ENCODE measurements at regions not wholly inside any gene's neighbourhood (a gene's known extent, or its start where the extent isn't known, plus 50 kb on each side); places are given as distances from the start of the nearest gene placed in this dataset.

DNA sequence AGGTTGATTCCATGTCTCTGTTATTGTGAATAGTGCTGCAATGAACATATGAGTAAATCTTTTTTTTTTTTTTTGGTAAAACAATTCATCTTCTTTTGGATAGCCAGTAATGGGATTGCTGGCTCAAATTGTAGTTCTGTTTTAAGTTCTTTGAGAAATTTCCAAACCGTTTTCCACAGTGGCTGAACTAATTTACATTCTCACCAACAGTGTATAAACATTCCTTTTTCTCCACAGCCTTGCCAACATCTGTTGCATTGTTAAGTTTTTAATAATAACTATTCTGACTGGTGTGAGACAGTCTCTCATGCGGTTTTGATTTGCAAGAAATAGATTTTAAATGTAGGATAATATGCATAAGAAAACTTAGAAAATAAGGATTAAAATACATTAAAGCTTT lies 279.0 kb upstream of the EPHA3 start:
- Histone ChIP-seq H3K4me2 (ENCODE audit: low read depth, low read length) (no peak overlapping the region), H3K27me3 (ENCODE audit: control insufficient read depth, insufficient read depth, low read length) (no peaks in the 10 kb centered on the region), H3K9me1 (ENCODE audit: insufficient read depth, low read length) (no peaks in the 10 kb centered on the region), H3K79me1 (ENCODE audit: low read depth in 1 of 2, low read length in 2 of 2) (no peaks in the 10 kb centered on the region), H2BK20ac (ENCODE audit: low read depth, low read length) (no peak overlapping the region), H2AK9ac (replicated peaks; ENCODE audit: low read depth, low read length, poor library complexity) (no peak overlapping the region), H2BK120ac (ENCODE audit: low read depth, low read length) (no peak overlapping the region), H2BK5ac (ENCODE audit: low read depth, low read length, poor library complexity, severe bottlenecking) (no peak overlapping the region), H4K91ac (ENCODE audit: insufficient read depth, low read depth, low read length) (no peak overlapping the region), H3K9me3 (ENCODE audit: control insufficient read depth, insufficient read depth, low read length) (no peaks in the 10 kb centered on the region), H2AK5ac (ENCODE audit: low read depth, low read length) (no peak overlapping the region), H4K20me1 (ENCODE audit: insufficient read depth, low read length) (no peaks in the 10 kb centered on the region), H3K14ac (replicated peaks; ENCODE audit: low read depth, low read length) (no peak overlapping the region), H2BK15ac (ENCODE audit: low read depth, low read length) (no peak overlapping the region), H3K23ac (ENCODE audit: low read depth, low read length) (no peak overlapping the region), H3K18ac (ENCODE audit: low read depth, low read length) (no peak overlapping the region), H3K9ac (ENCODE audit: low read depth, low read length) (no peak overlapping the region), H3K4me1 (ENCODE audit: control insufficient read depth, insufficient read depth, low read length) (no peaks in the 10 kb centered on the region), H3K27ac (ENCODE audit: insufficient read depth, low read length) (no peak overlapping the region), H2AFZ (replicated peaks; ENCODE audit: low read length, poor library complexity) (no peak overlapping the region), H3K4me3 (ENCODE audit: insufficient read depth, low read depth, low read length) (no peak overlapping the region), H3K36me3 (ENCODE audit: control insufficient read depth, insufficient read depth, low read length) (no peaks in the 10 kb centered on the region), H4K8ac (ENCODE audit: low read depth in 2 of 2, low read length in 2 of 2) (no peak overlapping the region), H3K4ac (ENCODE audit: low read depth, low read length) (no peak overlapping the region), H3K56ac (ENCODE audit: extremely low read depth, insufficient read depth, low read length) (no peak overlapping the region), H4K5ac (ENCODE audit: low read depth, low read length) (no peak overlapping the region)
- intact Hi-C loops (cut with micrococcal nuclease) (no loop called here), dilution Hi-C loops (cut with HindIII; ENCODE audit: low sequenced_read_pairs, unreplicated experiment) (no loop called here), in situ Hi-C loops (cut with MboI; ENCODE audit: low sequenced_read_pairs) (no loop called here)
- TF ChIP-seq MAFK (IDR thresholded peaks at IDR 0.05; ENCODE audit: low read depth, low read length) (no peak), MAZ (IDR thresholded peaks at IDR 0.05; ENCODE audit: borderline replicate concordance, low read depth, low read length) (no peak), POLR2A (IDR thresholded peaks at IDR 0.05; ENCODE audit: low read depth, low read length) (no peak), CHD1 (IDR thresholded peaks at IDR 0.05; ENCODE audit: low read depth, low read length) (no peak), BHLHE40 (IDR thresholded peaks at IDR 0.05; ENCODE audit: low read depth, low read length) (no peak), RCOR1 (IDR thresholded peaks at IDR 0.05; ENCODE audit: insufficient replicate concordance, low read length) (no peak), FOS (IDR thresholded peaks at IDR 0.05; ENCODE audit: low read depth, low read length) (no peak), CEBPB (IDR thresholded peaks at IDR 0.05; ENCODE audit: low read depth, low read length) (no peak), NFE2L2 (IDR thresholded peaks at IDR 0.05; ENCODE audit: low read depth, low read length) (no peak), RFX5 (IDR thresholded peaks at IDR 0.05; ENCODE audit: low read depth, low read length) (no peak), ELK1 (IDR thresholded peaks at IDR 0.05; ENCODE audit: borderline replicate concordance, low read depth, low read length) (no peak), MXI1 (IDR thresholded peaks at IDR 0.05; ENCODE audit: borderline replicate concordance, low read depth, low read length) (no peak), RAD21 (IDR thresholded peaks at IDR 0.05; ENCODE audit: low read length) (no peak), SMC3 (IDR thresholded peaks at IDR 0.05; ENCODE audit: low read depth, low read length) (no peak)
- TF ChIP-seq, protein P1, sequence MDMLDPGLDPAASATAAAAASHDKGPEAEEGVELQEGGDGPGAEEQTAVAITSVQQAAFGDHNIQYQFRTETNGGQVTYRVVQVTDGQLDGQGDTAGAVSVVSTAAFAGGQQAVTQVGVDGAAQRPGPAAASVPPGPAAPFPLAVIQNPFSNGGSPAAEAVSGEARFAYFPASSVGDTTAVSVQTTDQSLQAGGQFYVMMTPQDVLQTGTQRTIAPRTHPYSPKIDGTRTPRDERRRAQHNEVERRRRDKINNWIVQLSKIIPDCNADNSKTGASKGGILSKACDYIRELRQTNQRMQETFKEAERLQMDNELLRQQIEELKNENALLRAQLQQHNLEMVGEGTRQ (IDR thresholded peaks at IDR 0.05; ENCODE audit: low read depth, low read length): no peak
- TF ChIP-seq, protein P2, sequence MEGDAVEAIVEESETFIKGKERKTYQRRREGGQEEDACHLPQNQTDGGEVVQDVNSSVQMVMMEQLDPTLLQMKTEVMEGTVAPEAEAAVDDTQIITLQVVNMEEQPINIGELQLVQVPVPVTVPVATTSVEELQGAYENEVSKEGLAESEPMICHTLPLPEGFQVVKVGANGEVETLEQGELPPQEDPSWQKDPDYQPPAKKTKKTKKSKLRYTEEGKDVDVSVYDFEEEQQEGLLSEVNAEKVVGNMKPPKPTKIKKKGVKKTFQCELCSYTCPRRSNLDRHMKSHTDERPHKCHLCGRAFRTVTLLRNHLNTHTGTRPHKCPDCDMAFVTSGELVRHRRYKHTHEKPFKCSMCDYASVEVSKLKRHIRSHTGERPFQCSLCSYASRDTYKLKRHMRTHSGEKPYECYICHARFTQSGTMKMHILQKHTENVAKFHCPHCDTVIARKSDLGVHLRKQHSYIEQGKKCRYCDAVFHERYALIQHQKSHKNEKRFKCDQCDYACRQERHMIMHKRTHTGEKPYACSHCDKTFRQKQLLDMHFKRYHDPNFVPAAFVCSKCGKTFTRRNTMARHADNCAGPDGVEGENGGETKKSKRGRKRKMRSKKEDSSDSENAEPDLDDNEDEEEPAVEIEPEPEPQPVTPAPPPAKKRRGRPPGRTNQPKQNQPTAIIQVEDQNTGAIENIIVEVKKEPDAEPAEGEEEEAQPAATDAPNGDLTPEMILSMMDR (conservative IDR thresholded peaks at IDR 0.05; ENCODE audit: low read depth, low read length): no peak
- no peak for DNase-seq
- CTCF ChIA-PET: interaction anchor here (0.6 kb wide), 2 partner anchors 273 to 1040 kb away, joined by 4 to 6 read pairs; no protein-coding TSS in a partner anchor
- no CpG with 5 or more reads among the region's 2 CpGs for WGBS, 2 experiments (ENCODE audit: extremely low coverage in 2 of 2, insufficient read length in 1 of 2)
- BruUV-seq (replicated peaks): no TSS peak
- POLR2A ChIA-PET (ENCODE audit: unreplicated experiment): no interaction called here
- ATAC-seq (ENCODE audit: low read depth): no peak

Measured in IMR-90 (cell line).